Erythroblast (primary cell): ENCODE measurements at regions not wholly inside any gene's neighbourhood (a gene's known extent, or its start where the extent isn't known, plus 50 kb on each side); places are given as distances from the start of the nearest gene placed in this dataset.
A peak's percentile ranks its signal among the peaks of the same experiment; 100 is the strongest.

Experiments used
- DNase-seq, 2 experiments: peaks; one replicate each; lab custom pipeline; 2025; lab: John Stamatoyannopoulos, UW
- GATA1 ChIP-seq: IDR thresholded peaks from 2 replicates; pipeline ENCODE4 v1.6.1; 2011; ENCODE audit warnings: low read depth, mild to moderate bottlenecking, control low read depth, low read length, moderate library complexity
- POLR2A ChIP-seq: IDR thresholded peaks from 2 replicates; pipeline ENCODE4 v1.6.1; 2011; ENCODE audit warnings: mild to moderate bottlenecking, low read length

GRCh38 chr6:137373296-137373695 is 120.9 kb downstream of the OLIG3 start:
- no peak for TF ChIP-seq POLR2A
- TF ChIP-seq GATA1, result no peak
- DNase-seq, result no peak

GRCh38 chr6:137372532-137372931 is 121.7 kb downstream of the OLIG3 start:
- TF ChIP-seq POLR2A (no peak), GATA1 (no peak)
- DNase-seq, result no peak

- no peak for DNase-seq
- TF ChIP-seq GATA1 (no peak), POLR2A (no peak)
Measured at GRCh38 chr6:137371634-137372016, 122.6 kb downstream of the OLIG3 start.

GRCh38 chr6:137370871-137371633 is 123.1 kb downstream of the OLIG3 start:
- DNase-seq, result peak in 1 of 2 experiments; percentile 23
- TF ChIP-seq POLR2A (no peak), GATA1 (no peak)

GRCh38 chr6:137369136-137369535 is 125.1 kb downstream of the OLIG3 start:
- no peak for DNase-seq
- TF ChIP-seq POLR2A (no peak), GATA1 (no peak)

GRCh38 chr6:137365707-137366437 is 128.3 kb downstream of the OLIG3 start:
- no peak for DNase-seq
- no peak for TF ChIP-seq GATA1
- no peak for TF ChIP-seq POLR2A

GRCh38 chr6:137363805-137364138 is 130.4 kb downstream of the OLIG3 start:
- DNase-seq, result no peak

GRCh38 chr6:137362878-137363804 is 131.1 kb downstream of the OLIG3 start:
- no peak for DNase-seq
- TF ChIP-seq POLR2A, result no peak
- no peak for TF ChIP-seq GATA1

More at GRCh38 chr6:137363805-137364138, 130.4 kb downstream of the OLIG3 start:
- TF ChIP-seq GATA1 (no peak), POLR2A (no peak)

GRCh38 chr6:137361701-137362100 is 132.5 kb downstream of the OLIG3 start:
- TF ChIP-seq POLR2A (no peak), GATA1 (no peak)

GRCh38 chr6:137358273-137358672 is 135.9 kb downstream of the OLIG3 start:
- TF ChIP-seq POLR2A, result no peak
- no peak for TF ChIP-seq GATA1
- DNase-seq, result no peak

More at GRCh38 chr6:137361701-137362100, 132.5 kb downstream of the OLIG3 start:
- DNase-seq, result no peak

- TF ChIP-seq POLR2A (no peak), GATA1 (no peak)
- DNase-seq, result no peak
Measured at GRCh38 chr6:137357948-137358266, 136.3 kb downstream of the OLIG3 start.

- DNase-seq, result no peak
- TF ChIP-seq POLR2A (no peak), GATA1 (no peak)
Measured at GRCh38 chr6:137357263-137357947, 136.8 kb downstream of the OLIG3 start.

GRCh38 chr6:137353842-137354397 is 134.7 kb upstream of the IFNGR1 start:
- no peak for DNase-seq
- TF ChIP-seq GATA1, result no peak
- no peak for TF ChIP-seq POLR2A
